ENCODE measurements at regions not wholly inside any gene's neighbourhood (a gene's known extent, or its start where the extent isn't known, plus 50 kb on each side); places are given as distances from the start of the nearest gene placed in this dataset.

- POLR2A ChIA-PET = no interaction called here
- Histone ChIP-seq H3K4me1 (no peaks in the 10 kb centered on the region), H3K27ac (no peak overlapping the region), H3K4me3 (no peak overlapping the region), H3K4me2 (no peak overlapping the region), H3K9me3 (no peaks in the 10 kb centered on the region)
- 16% methylated on average over 5 of the region's 5 CpGs for WGBS (ENCODE audit: missing lambda C conversion rate)
- ATAC-seq (no peak), FAIRE-seq (no peak), DNase-seq (ENCODE audit: low read depth in 1 of 2, low spot score in 1 of 2) (no peak)
- CTCF ChIA-PET = interaction anchor here (1.7 kb wide), 1 partner anchor 156 kb away, joined by 5 read pairs; no protein-coding TSS in a partner anchor
- TF ChIP-seq HOXB13 (CRISPR knock-in tag; IDR thresholded peaks at IDR 0.05; ENCODE audit: low read depth) = no peak
- TF ChIP-seq NPAS2 (CRISPR knock-in tag; IDR thresholded peaks at IDR 0.05; ENCODE audit: borderline replicate concordance) = no peak
- no peak for TF ChIP-seq HMGXB4 (CRISPR knock-in tag; IDR thresholded peaks at IDR 0.05; ENCODE audit: borderline replicate concordance)
- no peak for TF ChIP-seq E2F6 (IDR thresholded peaks at IDR 0.05; ENCODE audit: borderline replicate concordance, low read depth)
- TF ChIP-seq, protein P1, sequence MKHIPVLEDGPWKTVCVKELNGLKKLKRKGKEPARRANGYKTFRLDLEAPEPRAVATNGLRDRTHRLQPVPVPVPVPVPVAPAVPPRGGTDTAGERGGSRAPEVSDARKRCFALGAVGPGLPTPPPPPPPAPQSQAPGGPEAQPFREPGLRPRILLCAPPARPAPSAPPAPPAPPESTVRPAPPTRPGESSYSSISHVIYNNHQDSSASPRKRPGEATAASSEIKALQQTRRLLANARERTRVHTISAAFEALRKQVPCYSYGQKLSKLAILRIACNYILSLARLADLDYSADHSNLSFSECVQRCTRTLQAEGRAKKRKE (CRISPR knock-in tag; IDR thresholded peaks at IDR 0.05; ENCODE audit: low read depth) = no peak
- no peak for TF ChIP-seq POLR2A (IDR thresholded peaks at IDR 0.05; ENCODE audit: low read length)
- no peak for TF ChIP-seq CBX2 (IDR thresholded peaks at IDR 0.05; ENCODE audit: borderline replicate concordance, low read depth)
- TF ChIP-seq NR3C1 (IDR thresholded peaks at IDR 0.05) = no peak
These were observed 153.1 kb upstream of the CCND2 start for GRCh38 chr12:4120316-4120917.

- no peaks in the 10 kb centered on the region for H3K9me3 ChIP-seq
- ChIA-PET CTCF (interaction anchor here (1.7 kb wide), 1 partner anchor 158 kb away, joined by 5 read pairs; no protein-coding TSS in a partner anchor), POLR2A (no interaction called here)
- 8% methylated on average over 7 of the region's 7 CpGs for WGBS (ENCODE audit: missing lambda C conversion rate)
- no peak overlapping the region for H3K4me3 ChIP-seq
- FAIRE-seq = no peak
- no peaks in the 10 kb centered on the region for H3K4me1 ChIP-seq
- TF ChIP-seq, protein P2, sequence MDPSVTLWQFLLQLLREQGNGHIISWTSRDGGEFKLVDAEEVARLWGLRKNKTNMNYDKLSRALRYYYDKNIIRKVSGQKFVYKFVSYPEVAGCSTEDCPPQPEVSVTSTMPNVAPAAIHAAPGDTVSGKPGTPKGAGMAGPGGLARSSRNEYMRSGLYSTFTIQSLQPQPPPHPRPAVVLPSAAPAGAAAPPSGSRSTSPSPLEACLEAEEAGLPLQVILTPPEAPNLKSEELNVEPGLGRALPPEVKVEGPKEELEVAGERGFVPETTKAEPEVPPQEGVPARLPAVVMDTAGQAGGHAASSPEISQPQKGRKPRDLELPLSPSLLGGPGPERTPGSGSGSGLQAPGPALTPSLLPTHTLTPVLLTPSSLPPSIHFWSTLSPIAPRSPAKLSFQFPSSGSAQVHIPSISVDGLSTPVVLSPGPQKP (IDR thresholded peaks at IDR 0.05; ENCODE audit: low read depth, low read length) = no peak
- TF ChIP-seq, protein P1 (CRISPR knock-in tag; IDR thresholded peaks at IDR 0.05; ENCODE audit: low read depth) = no peak
- peak; percentile 62 for TF ChIP-seq MAFK (IDR thresholded peaks at IDR 0.05; ENCODE audit: partially characterized antibody)
- ATAC-seq = no peak
- no peak overlapping the region for H3K27ac ChIP-seq
- DNase-seq (ENCODE audit: low read depth in 1 of 2, low spot score in 1 of 2) = no peak
- no peak overlapping the region for H3K4me2 ChIP-seq
These were observed 154.3 kb upstream of the CCND2 start for GRCh38 chr12:4119157-4119761.

DNA sequence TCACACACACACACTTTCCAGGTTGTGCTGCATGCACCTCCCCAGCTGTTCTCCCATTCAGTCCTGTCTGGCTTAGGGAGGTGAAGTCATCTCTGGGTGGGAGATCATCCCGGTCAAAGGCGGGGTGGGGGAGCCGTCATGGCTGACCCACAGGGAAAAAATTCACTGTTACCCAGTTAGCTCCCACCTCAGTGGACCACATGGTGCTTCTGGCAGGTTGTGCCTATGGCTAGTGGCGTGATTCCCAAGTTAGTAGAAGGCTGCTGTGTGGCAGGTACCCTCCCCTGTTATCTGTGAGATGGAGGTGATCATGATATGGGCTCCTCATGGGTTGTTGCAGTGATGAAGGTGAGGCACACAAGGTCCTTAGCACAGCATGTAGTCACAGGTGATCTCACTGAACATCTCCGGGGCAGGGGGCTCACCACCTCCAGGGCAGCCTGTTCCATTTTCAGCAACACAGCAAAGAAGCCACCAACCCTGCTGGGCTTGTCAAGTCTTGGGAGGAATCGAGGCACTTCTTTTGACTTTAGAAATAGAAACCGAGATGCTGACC lies 154.9 kb upstream of the CCND2 start:
- Histone ChIP-seq H3K27ac (no peak overlapping the region), H3K9me3 (no peaks in the 10 kb centered on the region), H3K4me2 (no peak overlapping the region), H3K4me3 (no peak overlapping the region), H3K4me1 (no peaks in the 10 kb centered on the region)
- DNase-seq (ENCODE audit: low read depth in 1 of 2, low spot score in 1 of 2) (no peak), FAIRE-seq (no peak), ATAC-seq (no peak)
- TF ChIP-seq POLR2AphosphoS2 (conservative IDR thresholded peaks at IDR 0.05; ENCODE audit: low read length) (no peak), HEYL (CRISPR knock-in tag; IDR thresholded peaks at IDR 0.05) (no peak), HOXA7 (CRISPR knock-in tag; IDR thresholded peaks at IDR 0.05) (no peak), FOXS1 (CRISPR knock-in tag; IDR thresholded peaks at IDR 0.05) (no peak), ESRRA (IDR thresholded peaks at IDR 0.05; ENCODE audit: borderline replicate concordance, low read length) (no peak), USF2 (IDR thresholded peaks at IDR 0.05) (no peak), MAZ (IDR thresholded peaks at IDR 0.05; ENCODE audit: borderline replicate concordance, low read depth, low read length) (no peak), E2F6 (IDR thresholded peaks at IDR 0.05; ENCODE audit: borderline replicate concordance, low read depth) (no peak), NFE2L2 (conservative IDR thresholded peaks at IDR 0.05; ENCODE audit: low read length) (no peak), JUN (IDR thresholded peaks at IDR 0.05) (no peak), HOXB5 (CRISPR knock-in tag; IDR thresholded peaks at IDR 0.05) (no peak), CBX8 (IDR thresholded peaks at IDR 0.05) (no peak), CEBPB (IDR thresholded peaks at IDR 0.05) (no peak), PBX3 (IDR thresholded peaks at IDR 0.05) (no peak)
- ChIA-PET POLR2A (no interaction called here), CTCF (no interaction called here)
- 6% methylated on average over 7 of the region's 7 CpGs for WGBS (ENCODE audit: missing lambda C conversion rate)
